ENCODE measurements at regions not wholly inside any gene's neighbourhood (a gene's known extent, or its start where the extent isn't known, plus 50 kb on each side); places are given as distances from the start of the nearest gene placed in this dataset.
"Not testable (repeated sequence)": the region's sequence is repeated elsewhere in the genome, so short reads cannot be mapped to it uniquely, and the experiment has no call there.

- not testable (repeated sequence) for H3K9me3 ChIP-seq (ENCODE audit: control insufficient read depth in 1 of 2, low read length in 2 of 2); H3K4me3 ChIP-seq (ENCODE audit: low read depth in 1 of 2, low read length in 2 of 2); H3K36me3 ChIP-seq (ENCODE audit: control insufficient read depth in 1 of 2, insufficient read depth in 2 of 2, low read length in 2 of 2); H3K27ac ChIP-seq (ENCODE audit: low read length); H3K27me3 ChIP-seq (ENCODE audit: low read depth, low read length); H3K4me1 ChIP-seq (ENCODE audit: control insufficient read depth in 1 of 2, insufficient read depth in 2 of 2, low read length in 2 of 2)
Observed at GRCh38 chrX:3435916-3436315, 89.5 kb upstream of the MXRA5 start.

DNA sequence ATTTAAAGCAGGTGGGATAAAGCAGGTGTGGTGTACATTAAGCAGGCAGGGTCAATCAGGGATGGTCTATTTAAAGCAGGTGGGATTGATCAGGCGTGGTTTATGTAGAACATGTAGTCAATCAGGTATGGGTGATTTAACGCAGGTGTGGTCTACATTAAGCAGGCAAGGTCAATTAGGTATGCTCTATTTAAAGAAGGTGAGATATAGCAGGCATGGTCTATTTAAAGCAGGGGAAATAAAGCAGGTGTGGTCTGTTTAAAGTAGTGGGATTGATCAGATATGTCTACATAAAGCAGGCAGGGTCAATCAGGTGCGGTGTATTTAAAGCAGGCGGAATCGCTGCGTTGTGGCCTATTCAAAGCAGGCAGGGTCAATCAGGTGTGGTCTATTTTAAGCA is 88.6 kb upstream of the MXRA5 start:
- no peaks in the 10 kb centered on the region for H3K9me3 ChIP-seq (ENCODE audit: control insufficient read depth in 1 of 2, low read length in 2 of 2)
- no peak overlapping the region for H3K4me3 ChIP-seq (ENCODE audit: low read depth in 1 of 2, low read length in 2 of 2)
- H3K4me1 ChIP-seq (ENCODE audit: control insufficient read depth in 1 of 2, insufficient read depth in 2 of 2, low read length in 2 of 2) = no peaks in the 10 kb centered on the region
- H3K36me3 ChIP-seq (ENCODE audit: control insufficient read depth in 1 of 2, insufficient read depth in 2 of 2, low read length in 2 of 2) = no peaks in the 10 kb centered on the region
- H3K27ac ChIP-seq (ENCODE audit: low read length) = no peak overlapping the region
- H3K27me3 ChIP-seq (ENCODE audit: low read depth, low read length) = no peaks in the 10 kb centered on the region

DNA sequence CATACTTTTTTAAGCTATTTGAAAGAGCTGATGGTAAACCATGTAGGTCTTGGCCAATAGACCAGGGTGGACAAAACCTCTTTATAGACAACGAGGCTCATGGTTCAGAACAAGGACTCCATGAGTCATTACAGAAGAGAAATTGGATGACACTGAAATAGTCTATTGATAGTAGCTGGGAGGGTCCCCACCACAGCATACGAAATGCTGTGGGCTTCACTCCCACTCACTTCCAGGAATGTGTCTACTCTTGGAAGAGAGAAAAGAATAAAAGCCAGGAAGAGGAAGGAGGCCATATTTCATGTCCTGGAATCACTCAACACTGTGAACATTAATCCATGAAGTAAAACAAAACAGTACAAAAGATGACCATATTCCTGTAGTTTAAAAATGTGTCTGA is 82.3 kb upstream of the MXRA5 start:
- Histone ChIP-seq H3K36me3 (ENCODE audit: control insufficient read depth in 1 of 2, insufficient read depth in 2 of 2, low read length in 2 of 2) (no peaks in the 10 kb centered on the region), H3K27ac (ENCODE audit: low read length) (no peak overlapping the region), H3K4me1 (ENCODE audit: control insufficient read depth in 1 of 2, insufficient read depth in 2 of 2, low read length in 2 of 2) (no peaks in the 10 kb centered on the region), H3K9me3 (ENCODE audit: control insufficient read depth in 1 of 2, low read length in 2 of 2) (no peaks in the 10 kb centered on the region), H3K27me3 (ENCODE audit: low read depth, low read length) (no peaks in the 10 kb centered on the region), H3K4me3 (ENCODE audit: low read depth in 1 of 2, low read length in 2 of 2) (no peak overlapping the region)

- no peaks in the 10 kb centered on the region for H3K36me3 ChIP-seq (ENCODE audit: control insufficient read depth in 1 of 2, insufficient read depth in 2 of 2, low read length in 2 of 2)
- H3K27me3 ChIP-seq (ENCODE audit: low read depth, low read length) = no peaks in the 10 kb centered on the region
- H3K27ac ChIP-seq (ENCODE audit: low read length) = no peak overlapping the region
- no peaks in the 10 kb centered on the region for H3K9me3 ChIP-seq (ENCODE audit: control insufficient read depth in 1 of 2, low read length in 2 of 2)
- H3K4me1 ChIP-seq (ENCODE audit: control insufficient read depth in 1 of 2, insufficient read depth in 2 of 2, low read length in 2 of 2) = no peaks in the 10 kb centered on the region
- no peak overlapping the region for H3K4me3 ChIP-seq (ENCODE audit: low read depth in 1 of 2, low read length in 2 of 2)
Observed at GRCh38 chrX:3426552-3426951, 80.1 kb upstream of the MXRA5 start.

DNA sequence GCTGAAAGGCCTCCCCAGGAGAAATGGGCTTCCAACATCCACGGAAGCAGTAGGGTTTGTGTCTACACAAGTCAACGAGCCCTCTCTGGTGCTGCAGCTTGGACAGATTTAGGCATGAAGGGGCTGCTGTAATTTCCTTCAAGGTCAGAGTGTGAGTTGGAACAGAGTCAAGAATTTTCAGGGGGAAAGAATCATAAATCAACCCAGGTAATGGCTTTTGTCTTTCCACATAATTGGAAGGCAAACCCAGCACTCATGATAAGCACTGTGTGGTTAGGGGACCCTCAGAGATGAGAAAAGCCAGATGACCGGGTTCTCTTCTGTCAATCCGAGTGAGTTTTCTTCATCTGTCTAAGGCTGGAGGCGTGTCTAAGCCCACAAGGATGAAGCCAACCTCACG is 78.6 kb upstream of the MXRA5 start:
- Histone ChIP-seq H3K4me3 (ENCODE audit: low read depth in 1 of 2, low read length in 2 of 2) (no peak overlapping the region), H3K27ac (ENCODE audit: low read length) (no peak overlapping the region), H3K4me1 (ENCODE audit: control insufficient read depth in 1 of 2, insufficient read depth in 2 of 2, low read length in 2 of 2) (no peaks in the 10 kb centered on the region), H3K9me3 (ENCODE audit: control insufficient read depth in 1 of 2, low read length in 2 of 2) (no peaks in the 10 kb centered on the region), H3K27me3 (ENCODE audit: low read depth, low read length) (no peaks in the 10 kb centered on the region), H3K36me3 (ENCODE audit: control insufficient read depth in 1 of 2, insufficient read depth in 2 of 2, low read length in 2 of 2) (no peaks in the 10 kb centered on the region)

- H3K4me3 ChIP-seq (ENCODE audit: low read depth in 1 of 2, low read length in 2 of 2) = no peak overlapping the region
- no peaks in the 10 kb centered on the region for H3K27me3 ChIP-seq (ENCODE audit: low read depth, low read length)
- no peaks in the 10 kb centered on the region for H3K36me3 ChIP-seq (ENCODE audit: control insufficient read depth in 1 of 2, insufficient read depth in 2 of 2, low read length in 2 of 2)
- H3K4me1 ChIP-seq (ENCODE audit: control insufficient read depth in 1 of 2, insufficient read depth in 2 of 2, low read length in 2 of 2) = no peaks in the 10 kb centered on the region
- H3K9me3 ChIP-seq (ENCODE audit: control insufficient read depth in 1 of 2, low read length in 2 of 2) = no peaks in the 10 kb centered on the region
- H3K27ac ChIP-seq (ENCODE audit: low read length) = no peak overlapping the region
Observed at GRCh38 chrX:3420316-3420715, 73.9 kb upstream of the MXRA5 start.

- H3K4me1 ChIP-seq (ENCODE audit: control insufficient read depth in 1 of 2, insufficient read depth in 2 of 2, low read length in 2 of 2) = no peaks in the 10 kb centered on the region
- H3K36me3 ChIP-seq (ENCODE audit: control insufficient read depth in 1 of 2, insufficient read depth in 2 of 2, low read length in 2 of 2) = no peaks in the 10 kb centered on the region
- H3K9me3 ChIP-seq (ENCODE audit: control insufficient read depth in 1 of 2, low read length in 2 of 2) = no peaks in the 10 kb centered on the region
Observed at GRCh38 chrX:3415011-3415410, 68.6 kb upstream of the MXRA5 start.

GRCh38 chrX:3411626-3412025 is 65.2 kb upstream of the MXRA5 start:
- H3K4me1 ChIP-seq (ENCODE audit: control insufficient read depth in 1 of 2, insufficient read depth in 2 of 2, low read length in 2 of 2); H3K36me3 ChIP-seq (ENCODE audit: control insufficient read depth in 1 of 2, insufficient read depth in 2 of 2, low read length in 2 of 2): not testable (repeated sequence)

More at GRCh38 chrX:3415011-3415410, 68.6 kb upstream of the MXRA5 start:
- Histone ChIP-seq H3K27ac (ENCODE audit: low read length) (no peak overlapping the region), H3K4me3 (ENCODE audit: low read depth in 1 of 2, low read length in 2 of 2) (no peak overlapping the region), H3K27me3 (ENCODE audit: low read depth, low read length) (no peaks in the 10 kb centered on the region)

GRCh38 chrX:3409936-3410335 is 63.5 kb upstream of the MXRA5 start:
- not testable (repeated sequence) for H3K36me3 ChIP-seq (ENCODE audit: control insufficient read depth in 1 of 2, insufficient read depth in 2 of 2, low read length in 2 of 2); H3K27me3 ChIP-seq (ENCODE audit: low read depth, low read length); H3K4me1 ChIP-seq (ENCODE audit: control insufficient read depth in 1 of 2, insufficient read depth in 2 of 2, low read length in 2 of 2); H3K27ac ChIP-seq (ENCODE audit: low read length); H3K4me3 ChIP-seq (ENCODE audit: low read depth in 1 of 2, low read length in 2 of 2); H3K9me3 ChIP-seq (ENCODE audit: control insufficient read depth in 1 of 2, low read length in 2 of 2)

More at GRCh38 chrX:3411626-3412025, 65.2 kb upstream of the MXRA5 start:
- not testable (repeated sequence) for H3K9me3 ChIP-seq (ENCODE audit: control insufficient read depth in 1 of 2, low read length in 2 of 2); H3K4me3 ChIP-seq (ENCODE audit: low read depth in 1 of 2, low read length in 2 of 2); H3K27ac ChIP-seq (ENCODE audit: low read length); H3K27me3 ChIP-seq (ENCODE audit: low read depth, low read length)

DNA sequence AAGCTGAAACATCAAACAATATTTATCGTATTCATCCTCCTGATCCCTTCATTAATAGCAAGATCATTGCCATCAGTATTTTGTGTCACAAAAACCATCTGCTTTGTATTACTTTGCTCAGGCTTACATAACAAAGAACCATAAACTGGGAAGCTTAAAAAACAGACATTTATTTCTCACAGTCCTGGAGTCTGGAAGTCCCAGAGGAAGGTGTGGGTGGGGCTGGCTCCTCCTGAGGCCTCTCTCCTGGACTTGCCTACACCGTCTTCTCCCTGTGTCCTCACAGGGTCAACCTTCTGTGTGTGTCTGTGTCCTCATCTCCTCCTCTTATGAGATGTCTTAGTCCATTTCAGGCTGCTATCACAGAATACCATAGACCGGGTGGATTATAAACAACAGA is 61.3 kb upstream of the MXRA5 start:
- Histone ChIP-seq H3K4me1 (ENCODE audit: control insufficient read depth in 1 of 2, insufficient read depth in 2 of 2, low read length in 2 of 2) (no peaks in the 10 kb centered on the region), H3K27ac (ENCODE audit: low read length) (no peak overlapping the region), H3K9me3 (ENCODE audit: control insufficient read depth in 1 of 2, low read length in 2 of 2) (no peaks in the 10 kb centered on the region), H3K27me3 (ENCODE audit: low read depth, low read length) (no peaks in the 10 kb centered on the region), H3K36me3 (ENCODE audit: control insufficient read depth in 1 of 2, insufficient read depth in 2 of 2, low read length in 2 of 2) (no peaks in the 10 kb centered on the region), H3K4me3 (ENCODE audit: low read depth in 1 of 2, low read length in 2 of 2) (no peak overlapping the region)

- no peaks in the 10 kb centered on the region for H3K36me3 ChIP-seq (ENCODE audit: control insufficient read depth in 1 of 2, insufficient read depth in 2 of 2, low read length in 2 of 2)
- H3K27ac ChIP-seq (ENCODE audit: low read length) = no peak overlapping the region
- H3K27me3 ChIP-seq (ENCODE audit: low read depth, low read length) = no peaks in the 10 kb centered on the region
- no peaks in the 10 kb centered on the region for H3K9me3 ChIP-seq (ENCODE audit: control insufficient read depth in 1 of 2, low read length in 2 of 2)
- no peaks in the 10 kb centered on the region for H3K4me1 ChIP-seq (ENCODE audit: control insufficient read depth in 1 of 2, insufficient read depth in 2 of 2, low read length in 2 of 2)
- no peak overlapping the region for H3K4me3 ChIP-seq (ENCODE audit: low read depth in 1 of 2, low read length in 2 of 2)
Observed at GRCh38 chrX:3407121-3407520, 60.7 kb upstream of the MXRA5 start.

GRCh38 chrX:3403748-3404147 is 57.3 kb upstream of the MXRA5 start:
- Histone ChIP-seq H3K4me1 (ENCODE audit: control insufficient read depth in 1 of 2, insufficient read depth in 2 of 2, low read length in 2 of 2) (no peaks in the 10 kb centered on the region), H3K27me3 (ENCODE audit: low read depth, low read length) (no peaks in the 10 kb centered on the region), H3K9me3 (ENCODE audit: control insufficient read depth in 1 of 2, low read length in 2 of 2) (no peaks in the 10 kb centered on the region), H3K27ac (ENCODE audit: low read length) (no peak overlapping the region), H3K36me3 (ENCODE audit: control insufficient read depth in 1 of 2, insufficient read depth in 2 of 2, low read length in 2 of 2) (no peaks in the 10 kb centered on the region), H3K4me3 (ENCODE audit: low read depth in 1 of 2, low read length in 2 of 2) (no peak overlapping the region)

Data from muscle layer of duodenum (tissue), 2 donors.